RWPE1 (cell line): ENCODE measurements at regions not wholly inside any gene's neighbourhood (a gene's known extent, or its start where the extent isn't known, plus 50 kb on each side); places are given as distances from the start of the nearest gene placed in this dataset.

ENCODE experiments used
- CTCF ChIA-PET: fragments of 350-600 bp; sonication (Branson Sonifier 250); formaldehyde crosslinking; extraction: SDS; loops from one replicate; lab custom pipeline; 2021; lab: Yijun Ruan, JAX
- POLR2A ChIA-PET: fragments of 400-600 bp; formaldehyde crosslinking; extraction: SDS; loops from one replicate; lab custom pipeline; 2020; ENCODE audit warnings: antibody characterized with exemption; ENCODE audit not compliant: low non-redundant PET; lab: Yijun Ruan, JAX
- DNase-seq: peaks from one replicate; pipeline ENCODE4 v3.0.0; 2012; ENCODE audit warnings: low spot score
- H3K27ac ChIP-seq: fragments of 450-650 bp; 2 replicates; pipeline ENCODE4 v1.5.1; 2017
- CTCF ChIP-seq: fragments of 450-650 bp; conservative IDR thresholded peaks from 2 replicates; pipeline ENCODE4 v1.5.1; 2017; ENCODE audit warnings: low read depth, mild to moderate bottlenecking

DNA sequence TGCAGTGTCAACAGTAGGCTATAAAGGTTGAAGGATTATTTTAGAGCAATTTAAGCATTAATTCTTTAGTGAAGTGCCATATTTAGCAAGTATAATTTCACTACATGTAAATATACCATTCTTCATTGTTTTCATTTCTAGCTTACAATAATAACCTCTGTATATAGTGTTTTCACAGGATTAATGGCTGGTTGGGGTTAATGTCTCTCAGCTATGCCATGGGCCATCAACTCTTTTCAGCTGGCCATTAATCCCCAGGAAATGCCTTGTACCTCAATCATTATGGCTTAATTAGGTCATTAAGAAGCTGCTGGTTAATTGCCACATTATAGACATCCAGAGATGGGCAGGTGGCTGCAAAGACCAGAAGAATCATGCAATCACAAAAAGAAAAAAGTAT lies 715.1 kb downstream of the MAT2B start:
- TF ChIP-seq CTCF: no peak
- H3K27ac ChIP-seq: no peak overlapping the region
- ChIA-PET CTCF (interaction anchor here (0.6 kb wide), 1 partner anchor 222 kb away, joined by 3 read pairs; no protein-coding TSS in a partner anchor), POLR2A (no interaction called here)
- DNase-seq: no peak

- no peak overlapping the region for H3K27ac ChIP-seq
- DNase-seq: no peak
- TF ChIP-seq CTCF: no peak
- ChIA-PET POLR2A (no interaction called here), CTCF (no interaction called here)
Measured at GRCh38 chr5:164224236-164224635, 718.8 kb downstream of the MAT2B start.

- no peak overlapping the region for H3K27ac ChIP-seq
- TF ChIP-seq CTCF: no peak
- CTCF ChIA-PET: no interaction called here
- DNase-seq: no peak
- POLR2A ChIA-PET: no interaction called here
Measured at GRCh38 chr5:164224772-164225171, 719.4 kb downstream of the MAT2B start.

DNA sequence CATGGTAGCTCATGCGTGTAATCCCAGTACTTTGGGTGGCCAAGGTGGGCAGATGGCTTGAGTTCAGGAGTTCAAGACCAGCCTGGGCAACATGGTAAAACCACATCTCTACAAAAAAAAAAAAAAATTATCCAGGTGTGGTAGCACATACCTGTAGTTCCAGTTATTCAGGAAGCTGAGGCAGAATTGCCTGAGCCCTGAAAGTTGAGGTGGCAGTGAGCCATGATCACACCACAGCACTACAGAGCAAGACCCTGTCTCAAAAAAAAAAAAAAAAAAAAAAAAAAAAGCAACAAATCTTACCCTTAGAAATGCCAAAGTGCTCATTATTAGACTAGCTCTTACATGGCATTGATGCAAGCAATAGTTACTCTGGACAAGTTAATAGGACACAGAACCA lies 724.9 kb downstream of the MAT2B start:
- POLR2A ChIA-PET: no interaction called here
- TF ChIP-seq CTCF: no peak

GRCh38 chr5:164233791-164234190 lies 728.4 kb downstream of the MAT2B start:
- peak; percentile 9 for DNase-seq
- no peak overlapping the region for H3K27ac ChIP-seq
- POLR2A ChIA-PET: no interaction called here
- CTCF ChIA-PET: no interaction called here
- no peak for TF ChIP-seq CTCF

More for the DNA sequence above, 724.9 kb downstream of the MAT2B start:
- H3K27ac ChIP-seq: no peak overlapping the region
- no peak for DNase-seq
- CTCF ChIA-PET: no interaction called here

DNA sequence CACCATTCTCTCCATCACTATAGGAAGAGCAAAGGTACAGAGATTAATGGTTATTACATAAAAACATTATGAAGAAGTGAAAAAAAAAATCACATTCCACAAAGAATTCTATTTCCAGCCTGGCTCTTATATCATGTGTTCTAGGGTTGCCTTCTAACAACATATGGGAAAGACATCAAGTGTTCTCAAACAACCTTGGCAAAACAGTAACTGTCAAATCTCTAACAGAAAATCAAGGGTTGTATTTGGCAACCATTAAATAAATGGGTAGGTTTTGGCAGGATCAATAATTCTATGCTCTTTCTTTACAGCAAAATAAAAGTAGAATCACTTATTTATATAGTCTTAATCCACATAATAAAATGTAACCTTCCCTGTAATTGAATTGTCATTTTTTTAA lies 728.9 kb downstream of the MAT2B start:
- ChIA-PET POLR2A (no interaction called here), CTCF (no interaction called here)
- no peak for TF ChIP-seq CTCF
- no peak for DNase-seq
- H3K27ac ChIP-seq: no peak overlapping the region
